HEK293 (cell line): ENCODE measurements at regions not wholly inside any gene's neighbourhood (a gene's known extent, or its start where the extent isn't known, plus 50 kb on each side); places are given as distances from the start of the nearest gene placed in this dataset.

ENCODE experiments used
- ATF2 ChIP-seq: fragments of 450-650 bp; formaldehyde crosslinking; IDR thresholded peaks from 2 replicates; pipeline ENCODE4 v1.5.1; 2016; ENCODE audit warnings: missing biosample characterization, missing genetic modification characterization, low read depth
- CTCF ChIP-seq: fragments of 450-650 bp; formaldehyde crosslinking; IDR thresholded peaks from 2 replicates; pipeline ENCODE4 v1.5.1; 2016; ENCODE audit warnings: missing biosample characterization, missing genetic modification characterization
- EGR2 ChIP-seq: fragments of 450-650 bp; formaldehyde crosslinking; IDR thresholded peaks from 2 replicates; pipeline ENCODE4 v1.5.1; 2016; ENCODE audit warnings: low read depth, missing biosample characterization, missing genetic modification characterization
- KLF9 ChIP-seq: fragments of 450-650 bp; formaldehyde crosslinking; IDR thresholded peaks from 2 replicates; pipeline ENCODE4 v1.5.1; 2016; ENCODE audit warnings: missing biosample characterization, missing genetic modification characterization, low read depth
- PBX3 ChIP-seq: sonication (generic); formaldehyde crosslinking; IDR thresholded peaks from 2 replicates; pipeline ENCODE4 v1.8.1; 2022; ENCODE audit warnings: mild to moderate bottlenecking, moderate library complexity, missing genetic modification reagents
- ZNF239 ChIP-seq: fragments of 450-650 bp; formaldehyde crosslinking; IDR thresholded peaks from 2 replicates; pipeline ENCODE4 v1.5.1; 2016; ENCODE audit warnings: missing biosample characterization, missing genetic modification characterization
- ZNF248 ChIP-seq: fragments of 450-650 bp; formaldehyde crosslinking; IDR thresholded peaks from 2 replicates; pipeline ENCODE4 v1.5.1; 2017; ENCODE audit warnings: missing biosample characterization, missing genetic modification characterization
- ZNF404 ChIP-seq: fragments of 450-650 bp; formaldehyde crosslinking; IDR thresholded peaks from 2 replicates; pipeline ENCODE4 v1.5.1; 2017; ENCODE audit warnings: missing biosample characterization, missing genetic modification characterization
- ZNF514 ChIP-seq: fragments of 450-650 bp; formaldehyde crosslinking; IDR thresholded peaks from 2 replicates; pipeline ENCODE4 v1.5.1; 2016; ENCODE audit warnings: missing biosample characterization, missing genetic modification characterization
- ZNF624 ChIP-seq: fragments of 450-650 bp; formaldehyde crosslinking; IDR thresholded peaks from 2 replicates; pipeline ENCODE4 v1.5.1; 2017; ENCODE audit warnings: missing biosample characterization, missing genetic modification characterization
- ZNF792 ChIP-seq: fragments of 450-650 bp; formaldehyde crosslinking; IDR thresholded peaks from 2 replicates; pipeline ENCODE4 v1.5.1; 2016; ENCODE audit warnings: missing biosample characterization, missing genetic modification characterization
- ZSCAN4 ChIP-seq: fragments of 450-650 bp; formaldehyde crosslinking; IDR thresholded peaks from 2 replicates; pipeline ENCODE4 v1.5.1; 2017; ENCODE audit warnings: missing biosample characterization, missing genetic modification characterization

GRCh38 chr5:174183701-174184100, 138.2 kb downstream of the NSG2 start:
- TF ChIP-seq CTCF (tag by site-specific recombination) (no peak), ZNF514 (tag by site-specific recombination) (no peak), ATF2 (tag by site-specific recombination) (no peak), KLF9 (tag by site-specific recombination) (no peak), ZNF792 (no peak), EGR2 (no peak), ZNF239 (tag by site-specific recombination) (no peak), ZNF624 (tag by site-specific recombination) (no peak), ZNF248 (tag by site-specific recombination) (no peak), ZNF404 (no peak), PBX3 (CRISPR knock-in tag) (no peak), ZSCAN4 (tag by site-specific recombination) (no peak)
